A549 (cell line): ENCODE measurements at regions not wholly inside any gene's neighbourhood (a gene's known extent, or its start where the extent isn't known, plus 50 kb on each side); places are given as distances from the start of the nearest gene placed in this dataset.

Experiments
- CEBPB ChIP-seq, 2 experiments: fragments of >200 bp in 1 of 2; sonication (Bioruptor Twin) in 1 of 2; formaldehyde crosslinking in 1 of 2; IDR thresholded peaks; 2 replicates each; pipeline ENCODE4 v1.6.1; 2012 to 2016
- CTCF ChIP-seq: fragments of >200 bp; sonication (Bioruptor Twin); formaldehyde crosslinking; IDR thresholded peaks from 3 replicates; pipeline ENCODE4 v1.5.1; 2016
- EHMT2 ChIP-seq: fragments of 200-600 bp; sonication (generic); IDR thresholded peaks from 2 replicates; pipeline ENCODE4 v1.6.1; 2016; ENCODE audit warnings: antibody characterized with exemption, low read depth, mild to moderate bottlenecking, moderate library complexity
- EP300 ChIP-seq, 2 experiments: fragments of >200 bp; sonication (Bioruptor Twin); formaldehyde crosslinking; IDR thresholded peaks; 2 replicates in 1 of 2; 3 replicates in 1 of 2; pipeline ENCODE4 v1.6.1; 2016 to 2017
- HMGXB4 ChIP-seq: fragments of 250-450 bp; sonication (Bioruptor Pico); IDR thresholded peaks from 2 replicates; pipeline ENCODE4 v1.5.0; 2021; ENCODE audit warnings: mild to moderate bottlenecking, moderate library complexity, borderline replicate concordance
- MAX ChIP-seq: IDR thresholded peaks from 2 replicates; pipeline ENCODE4 v1.6.1; 2012
- MYC ChIP-seq: IDR thresholded peaks from 2 replicates; pipeline ENCODE4 v1.6.1; 2012; ENCODE audit warnings: mild to moderate bottlenecking, inconsistent platforms, low read length, improper control_type of control experiment, borderline replicate concordance
- PBX3 ChIP-seq: IDR thresholded peaks from 2 replicates; pipeline ENCODE4 v1.6.1; 2012
- POLR2A ChIP-seq: IDR thresholded peaks from 2 replicates; pipeline ENCODE4 v1.6.1; 2012; ENCODE audit warnings: mild to moderate bottlenecking, low read length
- REST ChIP-seq: fragments of 200-600 bp; sonication (generic); IDR thresholded peaks from 2 replicates; pipeline ENCODE4 v1.6.1; 2016; ENCODE audit warnings: antibody characterized with exemption, mild to moderate bottlenecking, moderate library complexity

GRCh38 chr11:87739261-87739660, 436.0 kb downstream of the RAB38 start:
- TF ChIP-seq HMGXB4 (CRISPR knock-in tag) (no peak), EP300 (IDR thresholded peaks at IDR 0.05) (no peak), POLR2A (no peak), CEBPB (IDR thresholded peaks at IDR 0.05) (no peak), EHMT2 (no peak), PBX3 (no peak), MAX (no peak), MYC (no peak), CTCF (no peak), REST (no peak)
